ENCODE measurements at regions not wholly inside any gene's neighbourhood (a gene's known extent, or its start where the extent isn't known, plus 50 kb on each side); places are given as distances from the start of the nearest gene placed in this dataset.

DNA sequence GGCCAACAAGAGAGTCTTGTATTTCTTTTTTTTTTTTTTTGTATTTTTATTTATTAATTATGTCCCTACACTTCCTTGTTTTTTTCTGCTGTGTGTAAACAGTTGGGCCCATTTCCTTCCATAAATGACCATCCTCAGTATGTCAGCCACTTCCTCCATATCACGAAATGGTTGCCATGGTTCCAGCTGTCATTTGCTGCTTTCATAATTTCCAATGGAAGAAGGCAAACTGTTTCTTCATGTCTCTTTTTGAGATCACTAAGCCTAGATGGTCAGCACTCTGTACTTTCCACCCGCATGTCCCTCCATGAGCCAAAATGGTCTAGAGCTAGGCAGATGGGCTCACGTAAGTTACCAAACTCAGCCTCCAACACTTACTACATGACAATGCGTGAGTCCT is 133.5 kb upstream of the FOXF1 start:
- TF ChIP-seq, protein P1, sequence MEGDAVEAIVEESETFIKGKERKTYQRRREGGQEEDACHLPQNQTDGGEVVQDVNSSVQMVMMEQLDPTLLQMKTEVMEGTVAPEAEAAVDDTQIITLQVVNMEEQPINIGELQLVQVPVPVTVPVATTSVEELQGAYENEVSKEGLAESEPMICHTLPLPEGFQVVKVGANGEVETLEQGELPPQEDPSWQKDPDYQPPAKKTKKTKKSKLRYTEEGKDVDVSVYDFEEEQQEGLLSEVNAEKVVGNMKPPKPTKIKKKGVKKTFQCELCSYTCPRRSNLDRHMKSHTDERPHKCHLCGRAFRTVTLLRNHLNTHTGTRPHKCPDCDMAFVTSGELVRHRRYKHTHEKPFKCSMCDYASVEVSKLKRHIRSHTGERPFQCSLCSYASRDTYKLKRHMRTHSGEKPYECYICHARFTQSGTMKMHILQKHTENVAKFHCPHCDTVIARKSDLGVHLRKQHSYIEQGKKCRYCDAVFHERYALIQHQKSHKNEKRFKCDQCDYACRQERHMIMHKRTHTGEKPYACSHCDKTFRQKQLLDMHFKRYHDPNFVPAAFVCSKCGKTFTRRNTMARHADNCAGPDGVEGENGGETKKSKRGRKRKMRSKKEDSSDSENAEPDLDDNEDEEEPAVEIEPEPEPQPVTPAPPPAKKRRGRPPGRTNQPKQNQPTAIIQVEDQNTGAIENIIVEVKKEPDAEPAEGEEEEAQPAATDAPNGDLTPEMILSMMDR (conservative IDR thresholded peaks at IDR 0.05), result no peak
- no peak overlapping the region for H3K27ac ChIP-seq

DNA sequence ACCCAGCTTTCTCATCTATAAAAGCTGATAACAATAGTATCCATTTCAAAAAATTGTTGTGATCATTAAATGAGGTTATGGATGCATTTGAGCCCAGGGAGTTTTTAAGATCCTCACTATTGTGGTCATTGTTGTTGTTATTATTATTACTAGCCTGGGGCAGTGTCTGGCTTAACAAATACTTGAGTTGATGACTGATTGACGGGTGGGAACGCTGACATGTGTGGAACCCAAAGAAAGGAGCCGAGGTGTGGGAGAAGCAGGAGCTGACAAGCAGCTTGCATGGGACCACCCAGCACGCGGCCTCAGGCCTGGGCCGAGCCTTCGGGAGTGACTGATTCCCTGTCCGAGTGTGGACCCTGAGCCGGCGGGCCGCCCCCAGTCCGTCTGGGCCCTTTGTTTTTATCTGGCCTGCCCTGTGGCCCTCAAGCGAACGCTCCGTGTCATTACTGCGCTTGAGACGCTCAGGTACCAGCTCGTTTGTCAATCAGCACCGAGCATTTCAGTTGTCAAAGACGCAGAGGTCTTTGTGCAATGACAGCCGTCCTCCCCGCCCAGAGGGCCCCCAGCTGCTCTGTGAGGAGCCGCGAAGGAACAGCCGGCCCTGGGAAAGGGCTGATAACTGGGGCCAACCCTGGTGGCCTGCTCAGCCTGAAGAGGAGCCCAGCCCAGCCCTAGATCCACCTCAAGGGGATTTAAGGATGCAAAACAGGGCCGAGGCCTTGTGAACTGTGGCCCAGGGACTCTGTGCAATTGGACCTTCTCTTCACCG is 132.9 kb upstream of the FOXF1 start:
- no peak overlapping the region for H3K27ac ChIP-seq
- TF ChIP-seq, protein P1 (conservative IDR thresholded peaks at IDR 0.05), result no peak
- TF ChIP-seq ZFX (IDR thresholded peaks at IDR 0.05), result no peak

DNA sequence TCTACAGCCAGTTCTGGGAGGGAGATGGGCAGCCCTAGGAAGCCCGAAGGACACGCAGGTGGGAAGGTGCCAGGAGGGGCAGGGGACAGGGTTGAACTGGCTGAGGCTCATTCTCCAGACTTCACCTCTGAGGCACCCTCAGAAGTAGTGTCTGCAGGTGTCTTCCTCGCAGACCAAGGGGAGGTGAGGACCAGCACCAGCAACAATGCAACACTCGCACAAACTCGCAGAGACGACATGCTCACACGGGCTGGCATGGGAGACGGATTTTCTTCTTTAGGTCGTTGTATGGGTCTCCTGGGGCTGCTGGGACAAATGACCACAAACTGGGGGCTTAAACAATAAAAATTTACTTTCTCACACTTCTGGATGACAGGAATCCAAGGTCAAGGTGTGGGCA is 132.2 kb upstream of the FOXF1 start:
- no peak for TF ChIP-seq ZFX (IDR thresholded peaks at IDR 0.05)
- TF ChIP-seq, protein P1 (conservative IDR thresholded peaks at IDR 0.05), result no peak
- H3K27ac ChIP-seq, result no peak overlapping the region

DNA sequence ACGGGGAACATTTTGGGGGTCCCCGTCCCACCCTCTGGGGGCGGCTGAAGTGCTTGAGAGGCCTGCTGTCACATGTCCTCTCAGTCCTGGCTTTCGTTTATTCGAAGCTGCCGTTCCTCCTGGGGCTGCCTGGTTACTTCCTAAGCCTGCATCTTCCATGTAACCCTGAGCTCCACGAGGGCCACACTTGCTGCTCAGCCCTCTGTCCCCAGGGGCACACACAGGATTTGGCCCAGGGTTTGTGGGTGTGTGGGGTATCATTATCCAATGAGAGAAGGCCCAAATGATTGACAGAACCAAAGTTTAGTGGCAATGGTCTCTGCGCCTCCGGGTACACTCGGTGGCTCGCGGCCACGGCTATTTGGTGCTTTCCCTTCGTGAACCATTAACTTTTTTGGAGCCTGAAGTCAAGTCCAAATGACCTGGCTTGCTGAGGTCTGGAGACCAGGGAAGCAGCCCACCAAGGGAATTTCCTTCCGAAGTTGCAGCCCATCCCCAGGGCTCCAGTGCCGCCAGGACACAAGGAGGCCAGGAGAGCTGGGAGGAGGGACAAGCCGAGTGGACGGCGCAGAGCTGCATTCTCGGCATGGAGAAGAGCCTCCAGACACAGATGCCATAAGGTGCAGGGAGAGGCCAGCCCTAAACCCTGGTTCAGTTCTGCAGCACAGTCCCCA is 131.4 kb upstream of the FOXF1 start:
- H3K27ac ChIP-seq, result no peak overlapping the region
- no peak for TF ChIP-seq ZFX (IDR thresholded peaks at IDR 0.05)
- TF ChIP-seq, protein P1 (conservative IDR thresholded peaks at IDR 0.05), result no peak

DNA sequence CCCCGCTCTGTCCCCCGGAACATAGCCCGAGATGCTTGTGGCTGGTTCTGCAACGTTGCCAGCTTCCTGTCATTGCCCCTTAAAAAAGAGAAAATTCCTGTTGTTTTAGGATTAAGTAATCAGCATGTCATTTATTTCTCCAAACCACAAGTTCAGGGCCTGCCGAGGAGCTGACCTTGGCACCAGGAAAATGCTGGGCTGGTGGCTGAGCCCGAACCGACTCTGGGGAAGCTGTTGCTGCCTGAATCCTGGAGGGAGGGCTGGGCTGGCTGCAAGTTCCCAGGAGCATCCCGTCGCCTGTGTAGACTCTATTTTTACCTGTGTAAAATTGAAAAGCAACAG is 130.9 kb upstream of the FOXF1 start:
- TF ChIP-seq, protein P1 (conservative IDR thresholded peaks at IDR 0.05), result no peak
- no peak for TF ChIP-seq ZFX (IDR thresholded peaks at IDR 0.05)
- H3K27ac ChIP-seq, result no peak overlapping the region

DNA sequence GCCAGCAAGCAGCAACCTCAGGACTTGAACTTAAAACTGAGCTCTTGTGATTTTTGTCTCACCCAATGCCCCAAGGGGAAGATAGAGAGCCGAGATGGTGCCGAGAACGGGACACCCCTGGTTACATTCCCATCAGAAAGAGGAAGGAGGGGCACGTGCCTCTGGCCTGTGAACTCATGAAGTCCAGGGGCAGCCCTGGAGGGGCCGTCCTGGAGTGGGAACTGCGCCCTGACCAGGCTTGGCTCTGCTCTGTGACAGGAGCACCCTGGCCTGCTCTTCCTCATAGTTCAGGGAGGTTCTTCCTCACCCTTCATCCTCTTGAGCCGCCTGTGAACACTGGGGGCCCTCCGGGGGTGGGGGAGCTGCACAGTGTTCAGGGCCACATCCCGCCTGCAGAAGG is 130.3 kb upstream of the FOXF1 start:
- TF ChIP-seq ZFX (IDR thresholded peaks at IDR 0.05), result no peak
- TF ChIP-seq, protein P1 (conservative IDR thresholded peaks at IDR 0.05), result no peak
- no peak overlapping the region for H3K27ac ChIP-seq

DNA sequence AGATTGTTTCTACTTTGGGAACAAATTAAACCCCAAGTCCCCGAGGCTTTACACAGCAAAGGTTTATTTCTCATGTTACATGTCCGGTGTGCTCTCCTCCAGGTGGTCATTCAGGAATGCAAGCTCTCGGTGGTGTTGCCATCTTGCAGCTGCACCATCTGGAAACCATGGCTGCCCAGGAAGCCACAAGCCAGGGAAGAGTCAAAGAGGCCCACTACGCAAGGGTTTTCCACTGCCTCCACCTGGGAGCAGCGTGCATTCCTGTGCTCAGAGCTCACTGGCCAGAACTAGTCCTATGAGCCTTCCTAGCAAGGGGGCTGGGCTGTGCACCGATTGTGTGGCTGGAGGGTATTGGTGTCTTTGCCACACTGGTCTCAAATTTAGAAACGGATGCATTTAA is 128.8 kb upstream of the FOXF1 start:
- TF ChIP-seq, protein P1 (conservative IDR thresholded peaks at IDR 0.05), result no peak
- TF ChIP-seq ZFX (IDR thresholded peaks at IDR 0.05), result no peak
- no peak overlapping the region for H3K27ac ChIP-seq

Data from C4-2B (cell line).